ENCODE measurements at regions not wholly inside any gene's neighbourhood (a gene's known extent, or its start where the extent isn't known, plus 50 kb on each side); places are given as distances from the start of the nearest gene placed in this dataset.

GRCh38 chr3:10753964-10754363 is 62.1 kb upstream of the SLC6A11 start:
- Mint-ChIP-seq H3K9me3 (no peaks in the 10 kb centered on the region), H3K4me1 (ENCODE audit: low read depth in 2 of 2) (peaks cover 0 to 3% of the 10 kb centered on the region in 2 donors), H3K4me3 (no peak overlapping the region), H3K27me3 (peaks cover 40 to 52% of the 10 kb centered on the region in 2 donors), H3K27ac (no peak overlapping the region), H3K36me3 (ENCODE audit: insufficient read depth) (no peaks in the 10 kb centered on the region)
- DNase-seq (peak; percentile 8 to 18 (median 17)), ATAC-seq (replicated peaks) (no peak)

DNA sequence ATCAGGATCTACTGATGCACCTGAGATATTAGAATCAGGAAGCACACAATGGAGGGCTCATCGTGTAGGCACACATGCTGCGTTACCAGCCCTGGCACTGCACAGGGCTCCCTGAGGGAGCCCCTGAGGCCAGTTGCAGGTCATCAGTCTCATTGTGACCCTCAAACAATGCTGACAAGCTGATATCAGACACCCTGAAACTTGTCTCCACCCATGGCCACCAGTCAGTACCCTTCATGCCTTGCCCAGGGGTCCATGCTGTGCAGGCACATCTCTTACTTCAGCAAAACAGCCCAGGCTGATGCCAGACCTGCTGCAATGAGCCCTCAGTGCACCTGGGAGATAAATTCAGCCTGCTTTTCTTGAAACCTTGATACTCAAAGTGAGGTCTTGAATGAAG is 59.5 kb upstream of the SLC6A11 start:
- Mint-ChIP-seq H3K4me1 (ENCODE audit: low read depth in 2 of 2) (peaks cover 0 to 3% of the 10 kb centered on the region in 2 donors), H3K27ac (no peak overlapping the region), H3K36me3 (ENCODE audit: insufficient read depth) (no peaks in the 10 kb centered on the region), H3K9me3 (no peaks in the 10 kb centered on the region), H3K27me3 (peaks cover 59 to 68% of the 10 kb centered on the region in 2 donors), H3K4me3 (no peak overlapping the region)
- DNase-seq (no peak), ATAC-seq (replicated peaks) (no peak)

DNA sequence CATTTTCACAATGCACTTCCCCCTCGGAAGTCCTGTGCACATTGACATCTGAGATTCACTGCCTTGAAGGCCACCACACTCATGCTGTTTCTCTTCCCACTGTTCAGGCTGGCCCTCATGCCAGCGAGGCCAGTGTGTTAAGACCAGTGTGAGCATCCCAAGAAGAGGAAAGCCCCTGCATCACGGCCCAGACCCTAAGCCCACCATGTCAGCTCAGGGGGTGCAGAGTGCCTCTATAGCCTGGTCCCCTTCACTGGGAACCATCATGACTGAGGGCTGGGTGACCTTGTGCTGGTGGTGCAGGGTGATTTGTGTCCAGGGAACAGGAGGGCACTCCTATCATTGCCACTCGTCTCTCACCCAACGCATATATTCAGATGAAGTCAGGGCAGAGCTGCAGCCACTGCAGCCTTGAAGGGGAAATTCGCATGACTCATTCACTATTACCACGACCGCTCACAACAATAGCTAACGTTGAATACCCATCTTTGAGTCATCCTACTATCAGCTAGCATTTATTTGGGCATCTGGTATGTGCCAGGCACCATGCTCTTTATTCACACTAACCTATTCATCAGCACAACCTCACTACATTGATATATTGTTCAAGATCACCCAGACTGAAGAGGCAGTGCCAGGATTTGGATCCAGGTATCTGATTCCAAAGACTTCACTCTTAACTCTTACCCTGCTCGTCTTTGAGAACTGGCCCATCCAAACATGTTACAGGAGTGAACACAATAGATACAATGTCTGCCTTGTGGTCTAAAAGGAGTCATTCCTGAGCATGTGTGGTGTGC is 58.8 kb upstream of the SLC6A11 start:
- no peak overlapping the region for H3K4me3 Mint-ChIP-seq
- ATAC-seq (replicated peaks) (no peak), DNase-seq (no peak)
- H3K9me3 Mint-ChIP-seq = no peaks in the 10 kb centered on the region
- peaks cover 0 to 3% of the 10 kb centered on the region in 2 donors for H3K4me1 Mint-ChIP-seq (ENCODE audit: low read depth in 2 of 2)
- peaks cover 66 to 75% of the 10 kb centered on the region in 2 donors for H3K27me3 Mint-ChIP-seq
- H3K36me3 Mint-ChIP-seq (ENCODE audit: insufficient read depth) = no peaks in the 10 kb centered on the region
- H3K27ac Mint-ChIP-seq = no peak overlapping the region

- H3K27me3 Mint-ChIP-seq = peaks cover 62 to 77% of the 10 kb centered on the region in 2 donors
- H3K9me3 Mint-ChIP-seq = no peaks in the 10 kb centered on the region
- ATAC-seq (replicated peaks) = no peak
- no peak overlapping the region for H3K4me3 Mint-ChIP-seq
- H3K36me3 Mint-ChIP-seq (ENCODE audit: insufficient read depth) = no peaks in the 10 kb centered on the region
- H3K4me1 Mint-ChIP-seq (ENCODE audit: low read depth in 2 of 2) = peaks cover 0 to 3% of the 10 kb centered on the region in 2 donors
- no peak overlapping the region for H3K27ac Mint-ChIP-seq
- DNase-seq = no peak
Measured at GRCh38 chr3:10757821-10758130, 58.3 kb upstream of the SLC6A11 start.

GRCh38 chr3:10758304-10759037 is 57.6 kb upstream of the SLC6A11 start:
- Mint-ChIP-seq H3K4me1 (ENCODE audit: low read depth in 2 of 2) (peaks cover 0 to 3% of the 10 kb centered on the region in 2 donors), H3K36me3 (ENCODE audit: insufficient read depth) (no peaks in the 10 kb centered on the region), H3K27ac (no peak overlapping the region), H3K9me3 (no peaks in the 10 kb centered on the region), H3K4me3 (no peak overlapping the region), H3K27me3 (peaks cover 60 to 77% of the 10 kb centered on the region in 2 donors)
- DNase-seq = peak; percentile 10 to 19 (median 19)
- peak; percentile 66 for ATAC-seq (replicated peaks)

DNA sequence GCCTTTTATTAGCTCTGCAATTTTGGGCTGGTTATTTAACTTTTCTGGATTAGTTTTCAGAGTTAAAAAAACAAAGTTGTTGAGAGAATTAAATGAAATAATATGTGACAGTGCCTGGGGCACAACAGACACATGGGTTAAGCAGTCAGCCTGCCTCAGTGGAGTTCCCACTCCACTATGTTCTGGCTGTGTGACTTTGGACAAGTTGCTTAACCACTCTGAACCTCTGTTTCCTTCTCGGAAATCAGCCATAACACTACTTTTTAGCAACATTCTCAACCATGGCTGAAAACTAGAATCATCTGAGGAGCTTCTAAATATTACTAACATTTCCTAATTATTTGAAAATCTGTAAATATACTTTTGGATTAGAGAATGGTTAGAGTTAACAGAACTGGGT is 56.5 kb upstream of the SLC6A11 start:
- peaks cover 0 to 3% of the 10 kb centered on the region in 2 donors for H3K4me1 Mint-ChIP-seq (ENCODE audit: low read depth in 2 of 2)
- ATAC-seq (replicated peaks) (no peak), DNase-seq (no peak)
- no peaks in the 10 kb centered on the region for H3K9me3 Mint-ChIP-seq
- no peaks in the 10 kb centered on the region for H3K36me3 Mint-ChIP-seq (ENCODE audit: insufficient read depth)
- no peak overlapping the region for H3K27ac Mint-ChIP-seq
- no peak overlapping the region for H3K4me3 Mint-ChIP-seq
- peaks cover 57 to 77% of the 10 kb centered on the region in 2 donors for H3K27me3 Mint-ChIP-seq

DNA sequence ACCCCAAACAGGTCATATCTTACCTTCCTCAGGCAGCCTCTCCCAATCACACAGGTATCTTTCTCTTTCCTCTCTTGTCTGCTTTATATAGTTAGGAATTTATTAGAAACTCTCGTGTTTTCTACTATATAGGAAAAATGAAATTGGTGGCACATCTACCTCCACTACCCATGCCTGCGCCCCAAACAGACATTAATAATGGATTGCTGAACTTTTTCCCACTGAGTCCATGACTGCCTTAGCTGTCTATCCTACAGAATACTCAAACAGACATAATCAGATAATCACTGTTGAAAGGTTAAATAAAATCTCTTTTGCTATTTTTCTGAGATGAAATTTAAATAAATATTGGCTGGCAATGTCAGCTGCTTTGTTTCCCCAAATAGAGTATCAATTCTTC is 55.8 kb upstream of the SLC6A11 start:
- H3K27me3 Mint-ChIP-seq = peaks cover 54 to 79% of the 10 kb centered on the region in 2 donors
- peaks cover 0 to 3% of the 10 kb centered on the region in 2 donors for H3K4me1 Mint-ChIP-seq (ENCODE audit: low read depth in 2 of 2)
- H3K36me3 Mint-ChIP-seq (ENCODE audit: insufficient read depth) = no peaks in the 10 kb centered on the region
- DNase-seq = no peak
- no peak for ATAC-seq (replicated peaks)
- no peak overlapping the region for H3K4me3 Mint-ChIP-seq
- no peaks in the 10 kb centered on the region for H3K9me3 Mint-ChIP-seq
- no peak overlapping the region for H3K27ac Mint-ChIP-seq

DNA sequence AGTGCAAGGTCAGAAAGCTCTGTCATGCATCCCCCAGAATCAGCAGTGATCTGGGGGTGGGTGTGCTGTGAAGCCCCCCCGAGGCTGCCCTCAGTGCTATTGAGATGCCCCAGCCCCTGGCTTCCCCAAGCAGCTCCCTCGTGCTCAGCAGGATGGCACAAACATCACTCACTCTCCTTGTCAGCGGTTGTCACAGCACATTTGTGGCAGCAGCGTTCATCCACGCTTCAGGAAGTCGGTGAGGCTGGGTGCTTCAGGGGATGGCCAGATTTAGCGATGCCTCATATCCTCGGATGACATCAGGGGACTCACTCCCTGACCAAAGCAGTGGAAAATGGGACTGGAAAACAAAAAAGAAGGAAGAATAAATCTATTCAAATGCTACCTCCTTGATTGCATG is 54.4 kb upstream of the SLC6A11 start:
- Mint-ChIP-seq H3K27me3 (peaks cover 65 to 90% of the 10 kb centered on the region in 2 donors), H3K36me3 (ENCODE audit: insufficient read depth) (no peaks in the 10 kb centered on the region), H3K4me1 (ENCODE audit: low read depth in 2 of 2) (peaks cover 0 to 3% of the 10 kb centered on the region in 2 donors), H3K27ac (no peak overlapping the region), H3K4me3 (no peak overlapping the region), H3K9me3 (no peaks in the 10 kb centered on the region)
- no peak for ATAC-seq (replicated peaks)
- DNase-seq = no peak

- no peak for ATAC-seq (replicated peaks)
- Mint-ChIP-seq H3K4me1 (ENCODE audit: low read depth in 2 of 2) (peaks cover 0 to 3% of the 10 kb centered on the region in 2 donors), H3K9me3 (no peaks in the 10 kb centered on the region), H3K27ac (no peak overlapping the region), H3K36me3 (ENCODE audit: insufficient read depth) (no peaks in the 10 kb centered on the region), H3K4me3 (no peak overlapping the region), H3K27me3 (peaks cover 69 to 90% of the 10 kb centered on the region in 2 donors)
- no peak for DNase-seq
Measured at GRCh38 chr3:10762116-10762515, 53.9 kb upstream of the SLC6A11 start.

DNA sequence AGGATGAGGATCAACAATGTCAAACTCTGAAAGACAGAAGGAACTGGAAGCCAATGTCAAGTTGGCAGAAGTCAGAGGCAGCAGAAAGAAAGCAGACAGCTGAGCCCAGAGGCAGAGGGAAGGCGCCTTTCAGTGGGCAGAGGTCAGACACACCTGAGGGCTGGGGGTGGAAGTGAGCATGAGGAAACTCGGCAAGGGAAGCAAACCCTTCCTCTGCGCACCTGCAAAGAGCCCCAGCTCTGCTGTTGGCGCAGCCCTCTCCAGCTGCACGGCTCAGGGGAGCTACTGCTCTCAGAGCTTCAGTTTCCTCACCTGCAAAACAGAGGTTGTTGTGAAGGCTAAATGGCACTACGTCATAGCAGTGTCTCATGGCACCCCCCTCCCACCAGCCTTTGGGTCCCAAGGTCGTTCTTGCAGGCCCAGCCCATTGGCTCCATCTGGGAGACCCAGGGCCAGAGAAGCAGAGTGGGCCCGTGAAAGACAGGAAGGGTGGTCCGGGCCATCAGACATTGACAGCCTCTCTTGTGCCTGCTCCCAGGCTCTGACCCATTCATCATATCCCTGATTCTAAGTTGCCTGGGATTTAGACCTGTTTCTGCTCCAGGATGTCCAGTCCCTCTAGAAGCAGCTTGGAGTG is 53.3 kb upstream of the SLC6A11 start:
- Mint-ChIP-seq H3K27me3 (peaks cover 67 to 90% of the 10 kb centered on the region in 2 donors), H3K27ac (no peak overlapping the region), H3K36me3 (ENCODE audit: insufficient read depth) (no peaks in the 10 kb centered on the region), H3K9me3 (no peaks in the 10 kb centered on the region), H3K4me1 (ENCODE audit: low read depth in 2 of 2) (peaks cover 0 to 3% of the 10 kb centered on the region in 2 donors), H3K4me3 (no peak overlapping the region)
- ATAC-seq (replicated peaks) = no peak
- DNase-seq = no peak

- Mint-ChIP-seq H3K27me3 (peaks cover 71 to 89% of the 10 kb centered on the region in 2 donors), H3K36me3 (ENCODE audit: insufficient read depth) (no peaks in the 10 kb centered on the region), H3K27ac (no peak overlapping the region), H3K4me1 (ENCODE audit: low read depth in 2 of 2) (peaks cover 0 to 3% of the 10 kb centered on the region in 2 donors), H3K4me3 (no peak overlapping the region), H3K9me3 (no peaks in the 10 kb centered on the region)
- ATAC-seq (replicated peaks) (no peak), DNase-seq (no peak)
Measured at GRCh38 chr3:10763248-10763620, 52.8 kb upstream of the SLC6A11 start.

GRCh38 chr3:10763817-10764258 is 52.2 kb upstream of the SLC6A11 start:
- ATAC-seq (replicated peaks) (no peak), DNase-seq (no peak)
- Mint-ChIP-seq H3K9me3 (no peaks in the 10 kb centered on the region), H3K27me3 (peaks cover 65 to 88% of the 10 kb centered on the region in 2 donors), H3K4me3 (no peak overlapping the region), H3K36me3 (ENCODE audit: insufficient read depth) (no peaks in the 10 kb centered on the region), H3K27ac (no peak overlapping the region), H3K4me1 (ENCODE audit: low read depth in 2 of 2) (no peaks in the 10 kb centered on the region)

DNA sequence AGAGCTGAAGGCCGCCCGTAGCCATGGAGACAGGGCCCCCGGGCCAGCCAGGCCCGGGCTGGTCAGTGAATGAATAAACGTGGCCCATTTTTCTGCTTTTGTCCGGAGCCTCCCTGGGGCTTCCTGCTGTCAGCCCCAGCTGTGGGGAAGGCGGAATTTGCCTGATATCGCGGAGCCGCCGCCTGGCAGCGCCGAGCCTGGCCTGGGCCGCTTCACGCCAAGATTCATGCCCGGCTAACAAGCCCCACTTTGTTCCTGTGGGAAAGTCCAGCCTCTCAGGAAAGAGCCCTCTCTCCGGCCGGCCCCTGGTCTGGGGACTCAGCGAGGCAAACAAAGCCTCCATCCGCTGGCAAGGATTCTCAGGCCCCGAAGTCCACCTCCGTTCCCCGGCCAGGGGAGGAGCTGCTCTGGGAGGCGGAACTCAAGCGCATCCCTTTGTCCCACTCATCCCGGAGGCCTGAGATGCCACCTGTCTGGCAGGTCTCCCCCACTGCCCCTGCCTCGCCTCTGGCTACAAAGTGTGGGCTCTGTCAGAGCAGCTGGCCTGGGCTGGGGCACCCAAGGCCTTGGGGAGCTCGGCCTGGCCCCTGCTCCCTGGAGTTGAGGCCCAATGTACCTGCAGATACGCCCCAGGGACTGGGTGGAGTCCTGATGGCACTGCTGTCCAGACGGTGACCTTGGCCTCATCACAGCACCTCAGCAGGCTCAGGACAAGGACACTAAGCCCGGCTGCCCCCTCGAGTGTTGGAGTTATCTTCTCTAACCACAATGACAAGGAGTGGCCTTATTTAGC is 51.6 kb upstream of the SLC6A11 start:
- Mint-ChIP-seq H3K4me1 (ENCODE audit: low read depth in 2 of 2) (no peaks in the 10 kb centered on the region), H3K9me3 (no peaks in the 10 kb centered on the region), H3K4me3 (no peak overlapping the region), H3K36me3 (ENCODE audit: insufficient read depth) (no peaks in the 10 kb centered on the region), H3K27ac (no peak overlapping the region), H3K27me3 (peaks cover 62 to 90% of the 10 kb centered on the region in 2 donors)
- ATAC-seq (replicated peaks) = no peak
- no peak for DNase-seq
